Mesodermal cell (in vitro differentiated cells): ENCODE measurements at regions not wholly inside any gene's neighbourhood (a gene's known extent, or its start where the extent isn't known, plus 50 kb on each side); places are given as distances from the start of the nearest gene placed in this dataset.
A peak's percentile ranks its signal among the peaks of the same experiment; 100 is the strongest.
"Not testable (repeated sequence)": the region's sequence is repeated elsewhere in the genome, so short reads cannot be mapped to it uniquely, and the experiment has no call there.

Experiments
- H3K27ac ChIP-seq: 2 replicates; pipeline ENCODE4 v1.7.0; 2013; ENCODE audit warnings: mild to moderate bottlenecking, low read depth, low read length, moderate library complexity; ENCODE audit not compliant: severe bottlenecking
- H3K36me3 ChIP-seq: 2 replicates; pipeline ENCODE4 v1.7.1; 2013; ENCODE audit warnings: mild to moderate bottlenecking, low read length, moderate library complexity; ENCODE audit not compliant: control insufficient read depth, insufficient read depth
- H3K4me1 ChIP-seq: one replicate; pipeline ENCODE4 v1.7.1; 2013; ENCODE audit warnings: mild to moderate bottlenecking, low read length; ENCODE audit not compliant: insufficient read depth, control insufficient read depth, poor library complexity, severe bottlenecking
- H3K4me3 ChIP-seq: 2 replicates; pipeline ENCODE4 v1.7.0; 2013; ENCODE audit warnings: low read length, control low read depth, mild to moderate bottlenecking; ENCODE audit not compliant: insufficient read depth, poor library complexity, severe bottlenecking; ENCODE audit errors: extremely low read depth
- H3K9me3 ChIP-seq: 2 replicates; pipeline ENCODE4 v1.7.1; 2013; ENCODE audit warnings: mild to moderate bottlenecking, low read length, moderate library complexity; ENCODE audit not compliant: control insufficient read depth
- WGBS, 2 experiments: methylation state at CpG; one replicate each; pipeline ENCODE4 v1.1.5; 2013; ENCODE audit warnings: missing lambda C conversion rate in 2 of 2; ENCODE audit not compliant: insufficient coverage in 2 of 2; 5-methylcytosine and 5-hydroxymethylcytosine counted together

GRCh38 chr17:77282524-77283515, 142.1 kb downstream of the SEC14L1 start:
- 62 to 77% methylated on average over 17 of the region's 24 CpGs for WGBS, 2 experiments
- H3K4me1 ChIP-seq = peaks cover 33% of the 10 kb centered on the region
- no peak overlapping the region for H3K27ac ChIP-seq
- no peaks in the 10 kb centered on the region for H3K36me3 ChIP-seq
- no peaks in the 10 kb centered on the region for H3K9me3 ChIP-seq
- H3K4me3 ChIP-seq = no peak overlapping the region

- H3K36me3 ChIP-seq = no peaks in the 10 kb centered on the region
- H3K4me3 ChIP-seq = no peak overlapping the region
- WGBS, 2 experiments = 92 to 95% methylated on average over 13 of the region's 14 CpGs
- H3K9me3 ChIP-seq = no peaks in the 10 kb centered on the region
- peaks cover 46% of the 10 kb centered on the region for H3K4me1 ChIP-seq
- H3K27ac ChIP-seq = no peak overlapping the region
These were observed 143.4 kb downstream of the SEC14L1 start for GRCh38 chr17:77284023-77284617.

GRCh38 chr17:77285594-77286390, 145.0 kb downstream of the SEC14L1 start:
- Histone ChIP-seq H3K9me3 (no peaks in the 10 kb centered on the region), H3K4me3 (no peak overlapping the region), H3K4me1 (peaks cover 47% of the 10 kb centered on the region), H3K36me3 (no peaks in the 10 kb centered on the region), H3K27ac (no peak overlapping the region)
- 88 to 90% methylated on average over 31 to 34 of the region's 34 CpGs for WGBS, 2 experiments

GRCh38 chr17:77286391-77286640, 145.5 kb downstream of the SEC14L1 start:
- no peaks in the 10 kb centered on the region for H3K9me3 ChIP-seq
- no peak overlapping the region for H3K4me3 ChIP-seq
- no peak overlapping the region for H3K27ac ChIP-seq
- peaks cover 47% of the 10 kb centered on the region for H3K4me1 ChIP-seq
- H3K36me3 ChIP-seq = no peaks in the 10 kb centered on the region

DNA sequence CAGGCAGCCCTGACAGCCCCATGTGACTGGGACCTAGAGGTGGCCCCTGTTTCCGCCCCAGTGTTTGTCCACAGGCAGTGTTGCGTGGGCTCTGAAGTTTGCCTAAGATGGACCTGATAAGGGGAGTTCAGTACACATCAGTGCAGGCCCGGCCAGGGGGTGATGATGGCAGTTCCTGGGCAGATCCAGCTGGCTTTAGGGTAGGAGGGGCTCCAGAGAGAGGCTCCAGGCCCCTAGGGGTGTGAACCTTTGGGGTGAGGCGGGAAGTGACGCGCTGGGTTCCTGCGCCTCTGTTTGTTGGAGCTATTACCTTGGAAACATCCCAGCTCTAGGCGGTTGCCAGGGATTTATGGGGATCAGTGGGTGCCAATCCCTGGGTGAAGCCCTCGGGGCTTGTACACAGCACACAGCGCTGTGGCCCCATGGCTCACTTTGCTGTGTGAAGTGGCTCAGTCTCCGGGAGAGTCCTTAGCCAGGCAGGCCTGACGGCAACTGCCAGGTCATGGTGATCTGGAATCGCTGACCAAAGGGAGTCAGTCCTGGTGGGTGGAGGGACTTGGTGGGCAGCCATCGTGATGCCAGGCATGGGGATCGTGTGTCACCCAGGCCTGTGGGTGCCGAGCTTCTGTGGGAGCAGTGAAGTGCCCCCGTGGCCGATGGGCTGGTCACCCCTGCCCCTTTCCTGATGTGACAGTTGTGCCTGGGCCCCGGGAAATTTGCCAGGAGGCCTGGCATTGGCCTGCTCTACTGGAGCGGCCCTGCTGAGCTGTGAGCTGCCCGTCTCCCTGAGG, 146.1 kb downstream of the SEC14L1 start:
- peak overlapping the region; percentile 63 for H3K27ac ChIP-seq
- 95 to 96% methylated on average over 18 to 21 of the region's 21 CpGs for WGBS, 2 experiments

GRCh38 chr17:77287432-77288068, 146.8 kb downstream of the SEC14L1 start:
- H3K27ac ChIP-seq = peak overlapping the region; percentile 63
- H3K36me3 ChIP-seq = no peaks in the 10 kb centered on the region
- H3K9me3 ChIP-seq = no peaks in the 10 kb centered on the region
- H3K4me1 ChIP-seq = peaks cover 43% of the 10 kb centered on the region
- no peak overlapping the region for H3K4me3 ChIP-seq
- WGBS, 2 experiments = 57 to 79% methylated on average over 8 to 11 of the region's 11 CpGs

More for the DNA sequence above, 146.1 kb downstream of the SEC14L1 start:
- no peaks in the 10 kb centered on the region for H3K9me3 ChIP-seq
- H3K36me3 ChIP-seq = no peaks in the 10 kb centered on the region
- peaks cover 47% of the 10 kb centered on the region for H3K4me1 ChIP-seq
- no peak overlapping the region for H3K4me3 ChIP-seq

GRCh38 chr17:77288115-77288619, 147.4 kb downstream of the SEC14L1 start:
- Histone ChIP-seq H3K36me3 (no peaks in the 10 kb centered on the region), H3K4me3 (no peak overlapping the region), H3K9me3 (no peaks in the 10 kb centered on the region), H3K27ac (peak overlapping the region; percentile 63), H3K4me1 (peaks cover 41% of the 10 kb centered on the region)
- WGBS, 2 experiments = 85 to 88% methylated on average over 12 to 15 of the region's 17 CpGs

GRCh38 chr17:77290759-77291558, 150.2 kb downstream of the SEC14L1 start:
- H3K36me3 ChIP-seq, H3K27ac ChIP-seq, H3K4me3 ChIP-seq, H3K9me3 ChIP-seq: not testable (repeated sequence)
- WGBS, 2 experiments = 93 to 95% methylated on average over 13 to 17 of the region's 20 CpGs
- H3K4me1 ChIP-seq = peaks cover 37% of the 10 kb centered on the region

GRCh38 chr17:77291591-77292386, 151.0 kb downstream of the SEC14L1 start:
- Histone ChIP-seq H3K4me1 (peaks cover 29% of the 10 kb centered on the region), H3K27ac (no peak overlapping the region), H3K36me3 (no peaks in the 10 kb centered on the region), H3K4me3 (no peak overlapping the region), H3K9me3 (no peaks in the 10 kb centered on the region)
- WGBS, 2 experiments = 95 to 97% methylated on average over 17 to 18 of the region's 18 CpGs
